ENCODE measurements at regions not wholly inside any gene's neighbourhood (a gene's known extent, or its start where the extent isn't known, plus 50 kb on each side); places are given as distances from the start of the nearest gene placed in this dataset.

DNA sequence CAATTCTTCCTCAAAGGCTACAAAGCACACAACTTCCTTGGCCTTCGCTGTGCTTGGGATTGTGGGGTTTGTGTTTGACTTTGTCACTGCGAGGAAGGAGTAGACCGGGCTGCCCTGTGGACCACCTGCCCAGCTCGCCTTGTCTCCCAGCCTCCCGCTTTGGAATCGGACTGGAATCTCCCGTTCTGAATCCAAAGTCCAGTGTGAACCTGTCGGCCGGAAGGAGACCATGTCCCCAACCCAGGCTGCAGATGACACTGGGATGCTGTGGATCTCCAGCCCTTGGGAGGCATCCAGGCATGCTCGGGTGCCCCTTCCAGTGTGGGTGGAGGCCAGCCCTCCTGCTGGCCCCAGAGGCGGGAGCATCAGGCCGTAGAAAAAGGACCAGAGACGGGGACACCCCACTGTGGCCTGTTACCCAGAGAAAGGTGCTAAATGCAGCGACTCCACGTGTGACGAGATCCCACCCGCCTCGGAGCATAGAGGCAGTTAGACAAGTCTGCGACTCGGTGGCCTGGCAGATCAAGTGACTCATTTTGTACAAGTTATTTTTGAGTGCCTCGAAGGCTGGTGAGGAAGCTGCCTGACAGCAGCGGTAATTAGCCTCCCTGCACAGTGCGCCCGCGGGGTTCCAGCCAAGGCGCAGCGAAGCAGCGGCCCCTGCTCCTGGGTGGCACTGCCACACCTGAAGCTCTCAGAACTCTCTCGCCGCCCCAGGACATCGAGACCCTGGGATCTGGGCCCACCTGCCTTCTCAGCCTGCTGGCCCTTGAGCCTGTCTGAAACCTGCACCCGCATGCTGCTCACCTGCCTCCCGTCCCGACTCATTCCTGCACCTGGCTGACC lies 57.5 kb downstream of the ADRA2C start:
- no peak for DNase-seq (ENCODE audit: low read depth)
- TF ChIP-seq, protein P1, sequence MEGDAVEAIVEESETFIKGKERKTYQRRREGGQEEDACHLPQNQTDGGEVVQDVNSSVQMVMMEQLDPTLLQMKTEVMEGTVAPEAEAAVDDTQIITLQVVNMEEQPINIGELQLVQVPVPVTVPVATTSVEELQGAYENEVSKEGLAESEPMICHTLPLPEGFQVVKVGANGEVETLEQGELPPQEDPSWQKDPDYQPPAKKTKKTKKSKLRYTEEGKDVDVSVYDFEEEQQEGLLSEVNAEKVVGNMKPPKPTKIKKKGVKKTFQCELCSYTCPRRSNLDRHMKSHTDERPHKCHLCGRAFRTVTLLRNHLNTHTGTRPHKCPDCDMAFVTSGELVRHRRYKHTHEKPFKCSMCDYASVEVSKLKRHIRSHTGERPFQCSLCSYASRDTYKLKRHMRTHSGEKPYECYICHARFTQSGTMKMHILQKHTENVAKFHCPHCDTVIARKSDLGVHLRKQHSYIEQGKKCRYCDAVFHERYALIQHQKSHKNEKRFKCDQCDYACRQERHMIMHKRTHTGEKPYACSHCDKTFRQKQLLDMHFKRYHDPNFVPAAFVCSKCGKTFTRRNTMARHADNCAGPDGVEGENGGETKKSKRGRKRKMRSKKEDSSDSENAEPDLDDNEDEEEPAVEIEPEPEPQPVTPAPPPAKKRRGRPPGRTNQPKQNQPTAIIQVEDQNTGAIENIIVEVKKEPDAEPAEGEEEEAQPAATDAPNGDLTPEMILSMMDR (conservative IDR thresholded peaks at IDR 0.05; ENCODE audit: low read depth, low read length) = no peak
- no peak overlapping the region for H3K4me3 ChIP-seq (ENCODE audit: low read depth, low read length)

DNA sequence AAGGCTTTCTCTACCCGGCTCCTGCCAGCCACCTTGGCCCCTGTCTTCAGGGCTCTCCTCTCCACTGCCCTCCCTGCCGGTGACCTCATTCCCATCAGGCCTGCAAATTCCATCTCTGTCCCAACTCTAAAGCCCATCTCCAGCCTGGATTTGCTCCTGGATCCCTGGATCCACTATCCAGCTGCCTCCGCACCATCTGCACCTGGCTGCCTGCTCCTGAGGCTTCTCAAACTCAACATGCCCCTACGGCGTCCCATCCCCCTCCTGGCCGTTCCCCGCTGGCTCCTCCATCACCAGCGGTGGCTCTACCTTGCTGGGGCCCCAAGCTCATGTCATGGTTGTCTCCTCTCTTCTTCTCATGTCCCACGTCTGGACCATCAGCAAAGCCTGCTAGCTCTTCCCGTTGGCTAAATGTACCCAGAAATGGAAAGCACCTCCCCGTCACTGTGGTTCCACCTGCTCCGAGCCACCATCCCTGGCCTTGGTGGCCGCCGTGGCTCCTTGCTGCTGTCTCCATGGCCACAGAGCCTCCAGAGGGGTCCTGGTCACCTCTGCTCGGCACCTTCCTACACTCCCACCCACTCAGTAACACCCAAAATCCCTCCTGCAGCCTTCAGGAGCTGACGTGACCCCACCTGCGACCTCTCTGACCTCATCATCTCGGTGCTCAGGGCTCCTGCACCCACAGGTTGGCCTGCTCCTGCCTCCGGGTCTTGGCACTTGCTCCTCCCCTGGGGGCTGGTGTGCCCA lies 58.5 kb downstream of the ADRA2C start:
- TF ChIP-seq, protein P1 (conservative IDR thresholded peaks at IDR 0.05; ENCODE audit: low read depth, low read length) = no peak
- DNase-seq (ENCODE audit: low read depth) = no peak
- no peak overlapping the region for H3K4me3 ChIP-seq (ENCODE audit: low read depth, low read length)

DNA sequence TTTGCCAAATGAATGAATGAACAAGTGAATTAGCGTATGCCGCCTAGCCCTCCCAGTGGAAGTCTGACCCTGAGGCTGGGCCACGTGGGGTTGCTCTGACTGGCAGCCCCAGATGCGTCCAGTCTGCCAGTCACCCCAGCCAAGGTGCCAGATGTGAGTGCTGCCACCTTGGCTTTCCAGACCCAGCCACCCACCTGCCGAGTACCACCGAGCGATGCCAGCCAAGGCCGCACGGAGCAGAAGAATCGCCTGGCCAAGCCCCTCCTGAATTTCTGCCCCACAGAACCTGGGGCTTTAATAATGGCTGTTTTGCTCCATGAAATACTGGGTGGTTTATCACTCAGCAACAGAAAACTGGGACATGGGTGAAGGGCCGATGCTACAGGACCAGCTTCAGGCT lies 59.3 kb downstream of the ADRA2C start:
- no peak overlapping the region for H3K4me3 ChIP-seq (ENCODE audit: low read depth, low read length)
- TF ChIP-seq, protein P1 (conservative IDR thresholded peaks at IDR 0.05; ENCODE audit: low read depth, low read length) = no peak
- DNase-seq (ENCODE audit: low read depth) = no peak

DNA sequence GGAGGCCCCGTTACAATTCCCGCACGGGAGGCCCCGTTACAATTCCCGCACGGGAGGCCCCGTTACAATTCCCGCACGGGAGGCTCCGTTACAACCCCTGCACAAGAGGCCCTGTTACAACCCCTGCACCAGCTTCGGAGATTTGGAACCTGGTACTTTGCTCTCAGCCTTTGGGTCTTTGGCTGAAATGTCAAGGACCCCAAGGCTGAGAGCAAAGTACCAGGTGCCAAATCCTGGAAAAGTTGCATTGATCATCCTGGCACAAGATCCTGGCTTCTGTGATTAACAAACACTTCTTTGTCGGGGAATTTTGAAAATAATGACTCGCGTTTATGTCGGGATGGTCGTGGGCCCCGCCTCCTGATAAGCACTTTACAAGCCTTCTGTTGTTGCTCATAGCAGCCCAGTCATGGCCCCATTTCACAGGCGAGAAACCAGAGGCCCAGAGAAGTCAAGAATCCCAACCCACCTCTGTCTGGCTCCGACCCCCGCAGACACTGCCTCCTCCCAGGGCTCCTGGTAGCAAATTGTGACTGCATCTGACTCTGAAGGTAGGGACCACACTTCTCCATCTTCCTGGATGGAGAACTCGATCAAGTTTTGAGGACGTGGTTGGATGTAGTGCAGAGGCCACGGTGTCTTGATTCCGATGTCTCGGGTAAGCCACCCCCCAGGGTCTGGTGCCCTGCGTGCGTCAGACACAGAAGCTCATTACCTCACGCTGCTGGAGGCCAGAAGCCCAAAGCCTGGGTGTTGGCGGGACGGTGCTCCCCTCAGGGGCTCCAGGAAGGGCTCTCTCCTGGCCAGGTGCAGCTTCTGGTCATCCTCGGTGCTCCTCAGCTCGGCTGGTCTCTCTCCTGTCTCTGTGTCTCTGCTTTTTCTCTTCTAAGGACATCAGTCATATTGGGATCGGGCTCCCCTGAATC lies 60.3 kb downstream of the ADRA2C start:
- no peak overlapping the region for H3K4me3 ChIP-seq (ENCODE audit: low read depth, low read length)
- TF ChIP-seq, protein P1 (conservative IDR thresholded peaks at IDR 0.05; ENCODE audit: low read depth, low read length) = no peak
- no peak for DNase-seq (ENCODE audit: low read depth)

DNA sequence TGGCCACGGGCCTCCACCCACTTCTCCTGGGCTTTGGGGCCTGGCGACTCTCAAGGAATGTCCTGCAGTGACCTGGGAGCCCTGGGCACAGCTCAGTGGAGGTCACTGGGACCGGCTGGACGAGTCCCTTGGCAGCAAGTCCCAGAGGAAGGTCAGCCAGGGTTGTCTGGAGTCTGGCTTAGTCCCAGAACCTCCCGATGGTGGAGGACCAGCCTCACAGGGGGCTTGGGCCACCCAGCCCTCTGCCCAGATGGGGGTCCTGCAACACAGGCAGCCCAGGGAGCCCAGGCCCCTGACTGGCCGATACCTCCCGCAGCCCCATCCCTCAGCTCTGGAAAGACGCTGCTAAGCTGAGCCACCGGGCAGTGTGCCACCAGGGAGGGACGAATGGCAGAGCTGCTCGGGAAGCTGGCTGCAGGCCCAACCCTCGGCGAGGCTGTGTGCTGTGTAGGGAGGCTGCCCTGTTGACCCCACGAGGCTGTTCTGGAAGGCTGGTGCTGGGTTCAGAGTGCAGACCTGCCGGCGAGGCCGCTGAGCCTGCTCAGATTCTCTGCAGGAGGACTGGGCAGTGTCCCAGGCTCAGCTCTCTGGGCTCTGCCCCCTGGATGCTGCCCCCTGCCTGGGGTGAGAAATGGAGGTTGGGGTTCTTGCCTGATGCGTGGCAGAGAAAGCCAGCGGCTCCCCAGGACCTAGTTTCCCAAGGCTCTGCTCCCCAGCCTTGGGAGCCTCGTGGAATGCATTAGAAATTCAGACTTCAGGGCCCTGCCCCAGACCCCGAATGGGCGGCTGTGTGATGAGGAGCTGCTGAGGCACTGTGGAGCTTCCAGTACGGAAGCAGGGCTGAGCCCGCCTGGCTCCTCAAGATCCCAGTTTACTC lies 61.7 kb downstream of the ADRA2C start:
- TF ChIP-seq, protein P1 (conservative IDR thresholded peaks at IDR 0.05; ENCODE audit: low read depth, low read length) = no peak
- no peak overlapping the region for H3K4me3 ChIP-seq (ENCODE audit: low read depth, low read length)
- DNase-seq (ENCODE audit: low read depth) = no peak

DNA sequence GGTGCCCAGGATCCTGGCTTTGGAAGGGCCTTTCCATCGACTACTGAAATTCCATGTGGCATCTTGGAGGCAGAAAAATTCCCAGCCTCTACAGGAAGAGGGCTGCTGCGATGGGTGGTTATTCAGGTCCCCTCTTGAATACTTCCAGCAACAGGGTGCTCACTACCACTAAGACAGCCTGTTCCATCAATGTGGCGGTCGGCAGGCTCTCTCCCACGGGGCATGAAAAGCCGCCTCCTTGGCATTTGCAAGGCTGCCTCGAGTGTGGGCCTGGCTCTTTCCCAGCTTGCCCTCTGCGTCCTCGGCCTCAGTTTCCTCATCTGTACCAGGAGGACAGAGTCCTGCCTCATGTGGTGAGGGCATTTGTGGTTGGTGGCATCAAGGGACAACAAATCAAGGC lies 62.4 kb downstream of the ADRA2C start:
- H3K4me3 ChIP-seq (ENCODE audit: low read depth, low read length) = no peak overlapping the region
- TF ChIP-seq, protein P1 (conservative IDR thresholded peaks at IDR 0.05; ENCODE audit: low read depth, low read length) = no peak
- no peak for DNase-seq (ENCODE audit: low read depth)
